A549 (cell line): ENCODE measurements at regions not wholly inside any gene's neighbourhood (a gene's known extent, or its start where the extent isn't known, plus 50 kb on each side); places are given as distances from the start of the nearest gene placed in this dataset.
"Not testable (repeated sequence)": the region's sequence is repeated elsewhere in the genome, so short reads cannot be mapped to it uniquely, and the experiment has no call there.

ENCODE experiments used
- ATAC-seq, 2 experiments: fragments of 200-7000 bp in 1 of 2; fragments of >200 bp in 1 of 2; cut with Nextera tagmentation in 1 of 2; cut with Tn5 transposase in 1 of 2; 3 replicates each; pipeline versions ENCODE4 v1.8.0 to v1.9.1; 2018 to 2020; ENCODE audit warnings: mild to moderate bottlenecking in 1 of 2, moderate library complexity in 1 of 2
- CTCF ChIA-PET: fragments of 300-600 bp; sonication (Branson Sonifier 250); formaldehyde crosslinking; extraction: SDS; loops from one replicate; lab custom pipeline; 2021; ENCODE audit warnings: antibody characterized with exemption, inconsistent platforms; lab: Yijun Ruan, JAX
- POLR2A ChIA-PET: fragments of 350-600 bp; formaldehyde crosslinking; extraction: SDS; loops from one replicate; lab custom pipeline; 2021; ENCODE audit warnings: antibody characterized with exemption, inconsistent platforms; lab: Yijun Ruan, JAX
- DNase-seq, 2 experiments: peaks; one replicate each; pipeline versions ENCODE4 v3.0.0 to v3.0.0-alpha.2; 2011 to 2016; ENCODE audit warnings: low read depth in 1 of 2, low spot score in 1 of 2
- FAIRE-seq: peaks from 2 replicates; lab custom pipeline; 2011; peaks lifted over from hg19 to GRCh38; lab: Jason Lieb, UNC
- H3K27ac ChIP-seq, 2 experiments: fragments of >200 bp; sonication (Bioruptor Twin); formaldehyde crosslinking; 3 replicates each; pipeline ENCODE4 v1.5.1; 2016 to 2017
- H3K4me1 ChIP-seq: fragments of >200 bp; sonication (Bioruptor Twin); formaldehyde crosslinking; 3 replicates; pipeline ENCODE4 v1.6.1; 2016
- H3K4me2 ChIP-seq: fragments of >200 bp; sonication (Bioruptor Twin); formaldehyde crosslinking; 3 replicates; pipeline ENCODE4 v1.6.1; 2016
- H3K4me3 ChIP-seq: fragments of >200 bp; sonication (Bioruptor Twin); formaldehyde crosslinking; 3 replicates; pipeline ENCODE4 v1.5.1; 2016
- H3K9me3 ChIP-seq: fragments of >200 bp; sonication (Bioruptor Twin); formaldehyde crosslinking; 3 replicates; pipeline ENCODE4 v1.6.1; 2016
- CEBPB ChIP-seq, 2 experiments: fragments of >200 bp in 1 of 2; sonication (Bioruptor Twin) in 1 of 2; formaldehyde crosslinking in 1 of 2; IDR thresholded peaks; 2 replicates each; pipeline ENCODE4 v1.6.1; 2012 to 2016
- MAFK ChIP-seq: fragments of 450-650 bp; IDR thresholded peaks from 2 replicates; pipeline ENCODE4 v1.6.1; 2014; ENCODE audit not compliant: partially characterized antibody
- MAX ChIP-seq: IDR thresholded peaks from 2 replicates; pipeline ENCODE4 v1.6.1; 2012
- WGBS: methylation state at CpG from one replicate; pipeline ENCODE4 v1.1.6; 2017; ENCODE audit errors: missing lambda C conversion rate; 5-methylcytosine and 5-hydroxymethylcytosine counted together

- H3K4me1 ChIP-seq, H3K9me3 ChIP-seq, POLR2A ChIA-PET, FAIRE-seq: not testable (repeated sequence)
- ATAC-seq (peak; percentile 99), DNase-seq (peak; percentile 61 to 89)
- Histone ChIP-seq H3K4me2 (peak overlapping the region; percentile 89), H3K4me3 (peak overlapping the region; percentile 44), H3K27ac (peak overlapping the region; percentile 48 to 77; a peak in 4 of 6 replicates)
- CTCF ChIA-PET: interaction anchor here (1.0 kb wide), 1 partner anchor 139 kb away, joined by 3 read pairs; no protein-coding TSS in a partner anchor
- TF ChIP-seq CEBPB (IDR thresholded peaks at IDR 0.05) (peak; percentile 41 to 89; a peak in 3 of 4 replicates), MAX (peak; percentile 46; the same call in 1 of the 2 replicates)
- 15% methylated on average over 23 of the region's 27 CpGs for WGBS
Observed at GRCh38 chr2:132304661-132305380, 111.8 kb upstream of the GPR39 start.

- H3K27ac ChIP-seq, H3K4me1 ChIP-seq, H3K4me2 ChIP-seq, ATAC-seq, FAIRE-seq, H3K4me3 ChIP-seq, H3K9me3 ChIP-seq, CTCF ChIA-PET, DNase-seq, POLR2A ChIA-PET: not testable (repeated sequence)
- 1% methylated on average over 2 of the region's 2 CpGs for WGBS
Observed at GRCh38 chr2:132307613-132308198, 108.9 kb upstream of the GPR39 start.

GRCh38 chr2:132309203-132309602 is 107.4 kb upstream of the GPR39 start:
- POLR2A ChIA-PET, FAIRE-seq, H3K4me1 ChIP-seq, DNase-seq, H3K4me2 ChIP-seq, H3K4me3 ChIP-seq, H3K9me3 ChIP-seq, ATAC-seq, H3K27ac ChIP-seq, CTCF ChIA-PET: not testable (repeated sequence)
- 7% methylated on average over 1 of the region's 1 CpG for WGBS
- TF ChIP-seq MAFK: peak; percentile 78

- DNase-seq, ATAC-seq, H3K27ac ChIP-seq, CTCF ChIA-PET, FAIRE-seq, H3K4me3 ChIP-seq, H3K4me2 ChIP-seq, H3K9me3 ChIP-seq, H3K4me1 ChIP-seq, POLR2A ChIA-PET: not testable (repeated sequence)
- WGBS: 39% methylated on average over 2 of the region's 2 CpGs
Observed at GRCh38 chr2:132315546-132315945, 101.1 kb upstream of the GPR39 start.

- H3K27ac ChIP-seq, DNase-seq, H3K4me1 ChIP-seq, CTCF ChIA-PET, H3K9me3 ChIP-seq, ATAC-seq, FAIRE-seq, POLR2A ChIA-PET, H3K4me3 ChIP-seq, H3K4me2 ChIP-seq: not testable (repeated sequence)
- 38% methylated on average over 6 of the region's 6 CpGs for WGBS
Observed at GRCh38 chr2:132317026-132317680, 99.5 kb upstream of the GPR39 start.

- POLR2A ChIA-PET, FAIRE-seq, H3K4me3 ChIP-seq, H3K4me1 ChIP-seq, H3K4me2 ChIP-seq, CTCF ChIA-PET, ATAC-seq, H3K9me3 ChIP-seq, H3K27ac ChIP-seq, DNase-seq: not testable (repeated sequence)
- 48% methylated on average over 4 of the region's 4 CpGs for WGBS
Observed at GRCh38 chr2:132318481-132318880, 98.1 kb upstream of the GPR39 start.

GRCh38 chr2:132324005-132324404 is 92.6 kb upstream of the GPR39 start:
- FAIRE-seq, CTCF ChIA-PET, H3K4me1 ChIP-seq, H3K27ac ChIP-seq, DNase-seq, ATAC-seq, H3K4me3 ChIP-seq, POLR2A ChIA-PET, H3K4me2 ChIP-seq, H3K9me3 ChIP-seq: not testable (repeated sequence)
- WGBS: 30% methylated on average over 1 of the region's 1 CpG

- POLR2A ChIA-PET, CTCF ChIA-PET, H3K4me1 ChIP-seq, FAIRE-seq, H3K9me3 ChIP-seq, H3K4me2 ChIP-seq, DNase-seq, H3K4me3 ChIP-seq, ATAC-seq, H3K27ac ChIP-seq: not testable (repeated sequence)
- WGBS: 79% methylated on average over 28 of the region's 28 CpGs
Observed at GRCh38 chr2:132332345-132333033, 84.1 kb upstream of the GPR39 start.

GRCh38 chr2:132337135-132337534 is 79.5 kb upstream of the GPR39 start:
- POLR2A ChIA-PET, H3K4me1 ChIP-seq, ATAC-seq, H3K27ac ChIP-seq, H3K4me2 ChIP-seq, FAIRE-seq, DNase-seq, H3K9me3 ChIP-seq, CTCF ChIA-PET, H3K4me3 ChIP-seq: not testable (repeated sequence)
- 77% methylated on average over 13 of the region's 13 CpGs for WGBS

- WGBS: 33% methylated on average over 2 of the region's 5 CpGs
- ATAC-seq, H3K27ac ChIP-seq, CTCF ChIA-PET, H3K4me3 ChIP-seq, H3K4me2 ChIP-seq, POLR2A ChIA-PET, H3K9me3 ChIP-seq, H3K4me1 ChIP-seq, DNase-seq, FAIRE-seq: not testable (repeated sequence)
Observed at GRCh38 chr2:132337844-132338243, 78.8 kb upstream of the GPR39 start.
